Choroid plexus epithelial cell (primary cell): ENCODE measurements at regions not wholly inside any gene's neighbourhood (a gene's known extent, or its start where the extent isn't known, plus 50 kb on each side); places are given as distances from the start of the nearest gene placed in this dataset.

Experiments
- DNase-seq: peaks from one replicate; pipeline ENCODE4 v3.0.0-alpha.2; 2010; ENCODE audit warnings: low read depth
- H3K4me3 ChIP-seq: 2 replicates; pipeline ENCODE4 v1.5.1; 2011; ENCODE audit warnings: low read depth, mild to moderate bottlenecking, control low read depth, low read length, moderate library complexity
- TF ChIP-seq, protein P1 (sequence below): conservative IDR thresholded peaks from 2 replicates; pipeline ENCODE4 v1.5.1; 2011; ENCODE audit warnings: low read depth, mild to moderate bottlenecking, control low read depth, inconsistent platforms, low read length, moderate library complexity

DNA sequence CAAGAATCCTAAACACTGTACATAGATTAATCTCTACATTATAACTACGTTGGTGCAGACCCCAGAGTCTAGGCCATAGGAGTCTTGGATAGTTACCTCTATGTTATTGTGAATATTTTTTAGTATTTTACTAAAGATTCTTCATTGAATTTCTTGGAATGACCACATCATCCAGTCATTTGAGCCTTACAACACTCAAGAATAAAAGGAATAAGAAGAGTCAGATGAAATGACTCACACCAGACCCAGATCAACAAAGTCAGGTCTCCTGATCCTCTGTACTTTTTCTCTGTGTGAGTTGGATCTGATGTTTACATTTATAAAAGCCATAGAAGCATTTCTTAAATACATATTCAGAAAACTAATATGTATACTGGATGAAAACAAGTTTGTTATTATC lies 179.2 kb upstream of the ARHGAP20 start:
- TF ChIP-seq, protein P1, sequence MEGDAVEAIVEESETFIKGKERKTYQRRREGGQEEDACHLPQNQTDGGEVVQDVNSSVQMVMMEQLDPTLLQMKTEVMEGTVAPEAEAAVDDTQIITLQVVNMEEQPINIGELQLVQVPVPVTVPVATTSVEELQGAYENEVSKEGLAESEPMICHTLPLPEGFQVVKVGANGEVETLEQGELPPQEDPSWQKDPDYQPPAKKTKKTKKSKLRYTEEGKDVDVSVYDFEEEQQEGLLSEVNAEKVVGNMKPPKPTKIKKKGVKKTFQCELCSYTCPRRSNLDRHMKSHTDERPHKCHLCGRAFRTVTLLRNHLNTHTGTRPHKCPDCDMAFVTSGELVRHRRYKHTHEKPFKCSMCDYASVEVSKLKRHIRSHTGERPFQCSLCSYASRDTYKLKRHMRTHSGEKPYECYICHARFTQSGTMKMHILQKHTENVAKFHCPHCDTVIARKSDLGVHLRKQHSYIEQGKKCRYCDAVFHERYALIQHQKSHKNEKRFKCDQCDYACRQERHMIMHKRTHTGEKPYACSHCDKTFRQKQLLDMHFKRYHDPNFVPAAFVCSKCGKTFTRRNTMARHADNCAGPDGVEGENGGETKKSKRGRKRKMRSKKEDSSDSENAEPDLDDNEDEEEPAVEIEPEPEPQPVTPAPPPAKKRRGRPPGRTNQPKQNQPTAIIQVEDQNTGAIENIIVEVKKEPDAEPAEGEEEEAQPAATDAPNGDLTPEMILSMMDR = no peak
- DNase-seq = peak; percentile 94
- H3K4me3 ChIP-seq = no peak overlapping the region

DNA sequence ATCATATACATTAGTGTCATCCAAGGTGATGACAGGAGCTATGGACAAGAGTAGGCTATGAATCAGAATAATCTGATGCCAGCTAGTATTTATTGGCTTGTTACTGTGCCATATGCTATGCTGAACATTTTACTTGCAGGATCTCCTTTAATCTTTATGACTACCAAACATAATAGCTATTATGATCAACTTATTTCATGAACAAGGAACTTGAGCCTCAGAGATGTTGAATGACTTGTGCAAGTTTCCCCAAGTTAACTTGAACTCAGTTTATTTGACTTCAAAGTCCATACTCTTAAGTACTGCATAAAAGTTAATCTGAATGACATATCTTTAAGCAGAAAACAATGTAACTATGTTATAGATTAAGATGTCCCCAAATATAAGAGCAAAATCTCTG lies 178.8 kb upstream of the ARHGAP20 start:
- TF ChIP-seq, protein P1 = no peak
- no peak for DNase-seq
- no peak overlapping the region for H3K4me3 ChIP-seq

DNA sequence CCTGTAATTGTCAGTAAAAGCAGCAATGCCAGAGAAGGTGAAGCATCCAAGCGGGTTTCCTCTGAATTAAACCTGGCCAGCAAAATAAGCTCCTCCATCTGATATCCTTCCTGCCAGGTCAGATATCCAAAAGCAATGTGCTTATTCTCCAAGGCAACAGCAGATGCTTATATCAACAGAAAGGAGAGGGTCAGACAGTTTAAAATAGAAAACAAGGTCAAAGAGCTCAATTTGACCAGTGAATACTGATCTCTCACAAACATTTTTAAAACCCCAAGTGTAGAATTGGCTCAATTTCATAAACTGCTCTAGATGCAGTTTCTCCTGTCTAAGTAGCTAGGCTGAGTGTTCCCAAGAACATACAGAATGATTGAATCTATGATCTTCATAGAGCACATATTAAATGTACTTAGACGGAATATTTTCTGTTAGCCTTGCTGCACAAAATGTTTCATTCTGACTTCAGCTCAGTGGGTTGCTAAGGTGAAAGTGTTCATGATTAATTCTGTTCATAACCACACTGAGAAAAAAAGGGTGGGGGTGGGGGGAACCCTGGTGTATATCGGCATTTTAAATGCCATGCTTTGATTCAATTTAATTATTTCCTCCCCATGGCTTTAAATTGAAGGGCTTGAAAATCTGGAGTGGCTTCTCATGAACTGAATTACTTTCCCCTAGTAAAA lies 174.2 kb upstream of the ARHGAP20 start:
- TF ChIP-seq, protein P1 = no peak

DNA sequence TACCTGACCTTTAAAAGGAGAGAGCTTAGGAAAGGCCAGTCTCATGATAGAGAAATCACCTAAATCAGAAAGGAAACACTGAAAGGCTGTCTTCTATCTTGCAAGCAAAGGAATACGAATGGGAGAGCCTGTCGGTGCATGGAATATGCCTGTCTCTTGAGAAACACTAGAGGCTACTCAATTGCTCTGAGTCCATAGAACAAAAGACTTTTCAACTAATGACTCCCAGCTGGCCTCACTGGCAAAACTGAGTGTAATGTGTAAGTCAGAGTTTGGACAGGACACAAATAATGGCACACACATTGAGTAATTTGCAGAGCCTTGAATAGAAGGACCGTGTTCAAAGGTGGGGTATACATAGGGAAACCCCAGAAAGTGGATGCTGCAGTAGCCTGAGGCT lies 171.0 kb upstream of the ARHGAP20 start:
- no peak for DNase-seq
- H3K4me3 ChIP-seq = no peak overlapping the region
- TF ChIP-seq, protein P1 = no peak

More for the DNA sequence above, 174.2 kb upstream of the ARHGAP20 start:
- no peak overlapping the region for H3K4me3 ChIP-seq
- DNase-seq = peak; percentile 64

DNA sequence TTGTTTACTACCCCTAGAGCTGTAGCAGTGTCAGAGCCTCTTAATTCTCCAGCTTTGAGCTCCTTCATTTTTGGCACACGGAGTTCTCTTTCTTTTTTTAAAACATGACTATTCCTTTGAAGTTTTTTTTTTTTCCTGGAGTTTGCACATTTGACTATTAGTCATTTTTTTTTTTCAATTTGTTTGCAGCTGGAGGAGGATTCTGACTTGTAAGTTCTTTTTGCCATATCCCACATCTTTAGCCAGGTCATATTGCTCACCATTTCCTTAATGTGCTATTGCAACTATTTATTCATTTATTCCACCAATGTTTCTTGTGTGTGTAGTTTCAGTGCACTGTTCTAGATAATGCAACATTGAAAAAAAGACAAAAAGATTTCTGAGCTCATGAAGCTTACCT lies 166.3 kb upstream of the ARHGAP20 start:
- TF ChIP-seq, protein P1 = no peak
- DNase-seq = peak; percentile 86
- H3K4me3 ChIP-seq = no peak overlapping the region

DNA sequence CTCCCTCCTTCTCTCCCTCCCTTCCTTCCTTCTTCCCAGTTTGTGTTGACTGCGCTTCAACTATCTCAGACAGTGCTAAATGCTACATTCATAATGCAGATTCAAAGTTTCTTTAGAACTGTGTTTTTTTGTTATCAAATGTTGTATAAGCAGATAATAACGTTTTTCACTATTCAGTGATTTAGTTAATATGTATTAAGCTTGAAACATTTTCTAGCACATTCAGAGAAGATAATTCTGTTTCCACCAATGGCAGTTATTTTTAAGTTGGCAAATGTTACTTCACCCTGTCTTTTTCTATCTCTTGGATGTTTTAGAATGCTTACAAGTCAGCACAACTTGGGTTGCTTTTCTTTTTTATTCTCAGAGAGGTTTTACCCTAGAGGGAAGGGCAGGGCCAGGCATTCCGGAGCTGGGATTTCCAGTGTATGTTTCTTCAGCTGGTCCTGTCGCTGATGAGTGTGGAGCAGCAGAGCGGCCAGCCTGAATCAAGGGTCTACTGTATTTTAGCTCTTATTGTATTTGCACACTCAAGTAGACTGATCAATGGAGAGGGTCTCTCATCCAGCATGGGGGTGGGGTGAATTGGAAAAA lies 162.3 kb upstream of the ARHGAP20 start:
- H3K4me3 ChIP-seq = no peak overlapping the region
- no peak for DNase-seq
- TF ChIP-seq, protein P1 = no peak

DNA sequence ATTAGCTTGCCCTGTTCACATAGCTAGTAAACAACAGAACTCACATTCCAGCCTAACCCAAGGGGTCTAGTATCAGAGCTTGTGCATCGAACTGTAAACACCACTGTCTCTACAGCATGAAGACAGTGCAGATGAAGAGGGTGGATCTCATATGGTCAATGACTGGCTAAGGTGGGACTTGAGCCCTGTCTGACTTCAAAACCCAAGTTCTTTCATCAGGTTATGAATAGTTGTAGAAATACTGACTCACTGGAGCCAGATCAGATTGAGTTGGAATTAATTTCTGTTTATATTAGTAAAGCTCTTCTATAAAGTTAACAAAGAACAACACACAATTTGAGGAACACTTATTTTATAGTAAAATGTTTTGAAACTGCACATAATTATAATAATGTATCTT lies 161.7 kb upstream of the ARHGAP20 start:
- DNase-seq = no peak
- TF ChIP-seq, protein P1 = no peak

More for the DNA sequence above, 161.7 kb upstream of the ARHGAP20 start:
- H3K4me3 ChIP-seq = no peak overlapping the region
